GM12891 (cell line): ENCODE measurements at regions not wholly inside any gene's neighbourhood (a gene's known extent, or its start where the extent isn't known, plus 50 kb on each side); places are given as distances from the start of the nearest gene placed in this dataset.

ENCODE experiments used
- PAX5 ChIP-seq: IDR thresholded peaks from 2 replicates; pipeline ENCODE4 v1.6.1; 2011; ENCODE audit warnings: low read length, moderate library complexity, mild to moderate bottlenecking; ENCODE audit not compliant: insufficient read depth, severe bottlenecking
- POLR2A ChIP-seq: IDR thresholded peaks from 2 replicates; pipeline ENCODE4 v1.6.1; 2011; ENCODE audit warnings: low read depth, low read length, control low read depth
- POLR2AphosphoS5 ChIP-seq: IDR thresholded peaks from 2 replicates; pipeline ENCODE4 v1.6.1; 2011; ENCODE audit warnings: low read depth, low read length, control low read depth
- TAF1 ChIP-seq: IDR thresholded peaks from 2 replicates; pipeline ENCODE4 v1.6.1; 2011; ENCODE audit warnings: low read depth, low read length, control low read depth

DNA sequence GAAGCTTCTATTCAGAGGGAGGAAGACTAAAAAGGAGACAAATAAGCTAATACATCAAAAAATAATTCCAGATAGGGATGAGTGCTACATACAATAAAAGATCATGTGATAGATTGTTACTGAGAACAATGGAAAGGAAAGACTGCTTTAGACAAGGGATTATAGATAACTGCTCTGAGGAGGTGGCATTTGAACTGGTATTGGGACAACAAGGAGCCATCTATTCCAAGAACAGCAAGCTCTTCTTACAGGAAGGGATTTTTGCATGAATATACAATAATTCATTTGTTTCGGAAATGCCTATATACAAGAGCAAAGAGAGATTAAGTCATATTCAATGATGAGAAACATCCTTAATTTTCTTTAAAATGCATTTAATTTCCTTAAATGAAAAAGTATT lies 540.5 kb upstream of the KLF12 start:
- no peak for TF ChIP-seq POLR2A
- no peak for TF ChIP-seq POLR2AphosphoS5
- no peak for TF ChIP-seq TAF1
- TF ChIP-seq PAX5: no peak
